ENCODE measurements at regions not wholly inside any gene's neighbourhood (a gene's known extent, or its start where the extent isn't known, plus 50 kb on each side); places are given as distances from the start of the nearest gene placed in this dataset.

GRCh38 chr2:6417050-6417449 is 448.7 kb downstream of the CMPK2 start:
- TF ChIP-seq CTCF (IDR thresholded peaks at IDR 0.05 in 8 of 11, conservative IDR thresholded peaks at IDR 0.05 in 3 of 11) (no peak), POLR2A (IDR thresholded peaks at IDR 0.05) (no peak), POLR2AphosphoS5 (IDR thresholded peaks at IDR 0.05) (no peak)

All from spleen (tissue), 7 donors.